ENCODE measurements at regions not wholly inside any gene's neighbourhood (a gene's known extent, or its start where the extent isn't known, plus 50 kb on each side); places are given as distances from the start of the nearest gene placed in this dataset.

DNA sequence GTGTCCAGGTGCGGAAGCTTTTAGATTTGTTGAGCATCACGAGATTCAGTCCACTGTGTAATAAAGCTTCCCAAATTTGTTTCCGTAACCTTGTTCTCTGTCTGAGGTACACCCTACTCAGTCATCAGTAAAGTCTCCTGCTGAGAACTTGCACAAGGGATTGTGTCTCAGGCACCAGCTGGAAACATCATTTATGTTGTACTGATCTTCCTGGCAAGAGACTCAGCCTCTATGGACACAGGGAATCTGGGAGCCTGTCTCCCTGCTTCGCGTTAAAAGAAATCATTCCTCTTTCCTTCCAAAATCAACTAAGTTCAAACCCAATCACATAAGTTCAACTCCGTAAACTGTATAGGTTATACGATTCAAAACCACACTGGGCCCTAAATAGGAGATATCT lies 336.8 kb downstream of the GPR37 start:
- 64% methylated on average over 7 of the region's 7 CpGs for WGBS (ENCODE audit: low lambda C conversion rate)
- CTCF ChIA-PET (ENCODE audit: low intra/inter-chr PET ratio, low total read pairs): no interaction called here

DNA sequence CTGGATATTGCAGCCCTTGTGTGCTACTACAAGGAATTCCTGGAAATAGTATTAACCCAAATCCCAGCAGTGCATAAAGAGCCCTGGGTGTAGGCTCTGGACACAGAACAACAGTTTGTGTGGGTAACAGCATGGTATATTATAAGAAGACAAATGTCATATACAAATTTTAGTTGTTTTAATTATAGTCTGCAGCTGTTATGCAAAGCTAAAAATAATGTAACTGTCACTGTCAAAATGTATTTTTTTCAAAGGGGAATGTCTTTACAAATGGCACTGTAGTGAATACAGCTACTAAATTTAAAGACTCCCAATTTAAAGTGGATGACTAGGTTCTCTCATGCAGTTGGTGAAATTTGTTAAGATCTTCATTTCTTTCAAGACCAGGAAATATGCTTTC lies 339.0 kb downstream of the GPR37 start:
- in situ Hi-C loops (cut with HindIII; ENCODE audit: extremely low pct_ligation_motif_present, low pct_unique_long_range_greater_than_20kb) (no loop called here), intact Hi-C loops (cut with micrococcal nuclease; ENCODE audit: unreplicated experiment) (no loop called here)
- DNase-seq (ENCODE audit: low spot score) (no peak), FAIRE-seq (no peak), ATAC-seq (no peak)
- Histone ChIP-seq H3K79me2 (ENCODE audit: insufficient read depth, low read length) (no peaks in the 10 kb centered on the region), H3K9me3 (ENCODE audit: low read length) (no peaks in the 10 kb centered on the region), H3K36me3 (replicated peaks in 1 of 2; ENCODE audit: control insufficient read depth in 1 of 2, insufficient read depth in 2 of 2, low read length in 2 of 2) (no peaks in the 10 kb centered on the region), H3K27me3 (ENCODE audit: control insufficient read depth in 1 of 2, insufficient read depth in 2 of 2, low read length in 2 of 2) (no peaks in the 10 kb centered on the region), H3K9ac (ENCODE audit: insufficient read depth, low read depth, low read length) (no peak overlapping the region), H3K27ac (ENCODE audit: extremely low read length, insufficient read depth, low read length) (no peak overlapping the region), H3K4me1 (ENCODE audit: insufficient read depth, low read length) (no peaks in the 10 kb centered on the region), H3K4me2 (ENCODE audit: low read depth, low read length) (no peak overlapping the region), H4K20me1 (ENCODE audit: insufficient read depth, low read length) (no peaks in the 10 kb centered on the region), H2AFZ (ENCODE audit: low read length) (no peak overlapping the region), H3K4me3 (replicated peaks in 1 of 3; ENCODE audit: insufficient read depth in 1 of 3, low read depth in 2 of 3, low read length in 3 of 3) (no peak overlapping the region)
- CTCF ChIA-PET (ENCODE audit: low intra/inter-chr PET ratio, low total read pairs): no interaction called here
- POLR2A ChIA-PET: no interaction called here
- BruUV-seq (replicated peaks): no TSS peak
- no peak for TF ChIP-seq ZNF598 (CRISPR knock-in tag; IDR thresholded peaks at IDR 0.05; ENCODE audit: borderline replicate concordance)
- no peak for TF ChIP-seq ZNF777 (CRISPR knock-in tag; IDR thresholded peaks at IDR 0.05)
- TF ChIP-seq SAP130 (CRISPR knock-in tag; IDR thresholded peaks at IDR 0.05; ENCODE audit: low read depth): no peak
- no peak for TF ChIP-seq ZNF143 (CRISPR knock-in tag; IDR thresholded peaks at IDR 0.05)
- TF ChIP-seq ZNF12 (CRISPR knock-in tag; IDR thresholded peaks at IDR 0.05): no peak
- TF ChIP-seq, protein P1, sequence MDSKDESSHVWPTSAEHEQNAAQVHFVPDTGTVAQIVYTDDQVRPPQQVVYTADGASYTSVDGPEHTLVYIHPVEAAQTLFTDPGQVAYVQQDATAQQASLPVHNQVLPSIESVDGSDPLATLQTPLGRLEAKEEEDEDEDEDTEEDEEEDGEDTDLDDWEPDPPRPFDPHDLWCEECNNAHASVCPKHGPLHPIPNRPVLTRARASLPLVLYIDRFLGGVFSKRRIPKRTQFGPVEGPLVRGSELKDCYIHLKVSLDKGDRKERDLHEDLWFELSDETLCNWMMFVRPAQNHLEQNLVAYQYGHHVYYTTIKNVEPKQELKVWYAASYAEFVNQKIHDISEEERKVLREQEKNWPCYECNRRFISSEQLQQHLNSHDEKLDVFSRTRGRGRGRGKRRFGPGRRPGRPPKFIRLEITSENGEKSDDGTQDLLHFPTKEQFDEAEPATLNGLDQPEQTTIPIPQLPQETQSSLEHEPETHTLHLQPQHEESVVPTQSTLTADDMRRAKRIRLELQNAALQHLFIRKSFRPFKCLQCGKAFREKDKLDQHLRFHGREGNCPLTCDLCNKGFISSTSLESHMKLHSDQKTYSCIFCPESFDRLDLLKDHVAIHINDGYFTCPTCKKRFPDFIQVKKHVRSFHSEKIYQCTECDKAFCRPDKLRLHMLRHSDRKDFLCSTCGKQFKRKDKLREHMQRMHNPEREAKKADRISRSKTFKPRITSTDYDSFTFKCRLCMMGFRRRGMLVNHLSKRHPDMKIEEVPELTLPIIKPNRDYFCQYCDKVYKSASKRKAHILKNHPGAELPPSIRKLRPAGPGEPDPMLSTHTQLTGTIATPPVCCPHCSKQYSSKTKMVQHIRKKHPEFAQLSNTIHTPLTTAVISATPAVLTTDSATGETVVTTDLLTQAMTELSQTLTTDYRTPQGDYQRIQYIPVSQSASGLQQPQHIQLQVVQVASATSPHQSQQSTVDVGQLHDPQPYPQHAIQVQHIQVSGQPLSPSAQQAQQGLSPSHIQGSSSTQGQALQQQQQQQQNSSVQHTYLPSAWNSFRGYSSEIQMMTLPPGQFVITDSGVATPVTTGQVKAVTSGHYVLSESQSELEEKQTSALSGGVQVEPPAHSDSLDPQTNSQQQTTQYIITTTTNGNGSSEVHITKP (CRISPR knock-in tag; IDR thresholded peaks at IDR 0.05; ENCODE audit: low read depth): no peak
- TF ChIP-seq CHCHD3 (CRISPR knock-in tag; IDR thresholded peaks at IDR 0.05): no peak
- TF ChIP-seq MED13 (CRISPR knock-in tag; IDR thresholded peaks at IDR 0.05): no peak

More for the DNA sequence above, 336.8 kb downstream of the GPR37 start:
- TF ChIP-seq DRAP1 (CRISPR knock-in tag; IDR thresholded peaks at IDR 0.05) (no peak), KMT2B (CRISPR knock-in tag; IDR thresholded peaks at IDR 0.05) (no peak), SRSF4 (IDR thresholded peaks at IDR 0.05; ENCODE audit: low read depth, low read length, poor library complexity, severe bottlenecking) (no peak), TFAP4 (IDR thresholded peaks at IDR 0.05; ENCODE audit: borderline replicate concordance, low read depth) (no peak)
- no peaks in the 10 kb centered on the region for H3K9me3 ChIP-seq (ENCODE audit: low read length)
- H3K4me2 ChIP-seq (ENCODE audit: low read depth, low read length): no peak overlapping the region
- H2AFZ ChIP-seq (ENCODE audit: low read length): no peak overlapping the region
- ATAC-seq (no peak), FAIRE-seq (no peak), DNase-seq (ENCODE audit: low spot score) (no peak)
- H3K36me3 ChIP-seq (replicated peaks in 1 of 2; ENCODE audit: control insufficient read depth in 1 of 2, insufficient read depth in 2 of 2, low read length in 2 of 2): no peaks in the 10 kb centered on the region
- POLR2A ChIA-PET: no interaction called here
- intact Hi-C loops (cut with micrococcal nuclease; ENCODE audit: unreplicated experiment): no loop called here
- no peaks in the 10 kb centered on the region for H3K4me1 ChIP-seq (ENCODE audit: insufficient read depth, low read length)
- H3K27ac ChIP-seq (ENCODE audit: extremely low read length, insufficient read depth, low read length): no peak overlapping the region
- H3K27me3 ChIP-seq (ENCODE audit: control insufficient read depth in 1 of 2, insufficient read depth in 2 of 2, low read length in 2 of 2): no peaks in the 10 kb centered on the region
- no TSS peak for BruUV-seq (replicated peaks)
- H3K79me2 ChIP-seq (ENCODE audit: insufficient read depth, low read length): no peaks in the 10 kb centered on the region
- in situ Hi-C loops (cut with HindIII; ENCODE audit: extremely low pct_ligation_motif_present, low pct_unique_long_range_greater_than_20kb): no loop called here
- no peaks in the 10 kb centered on the region for H4K20me1 ChIP-seq (ENCODE audit: insufficient read depth, low read length)
- H3K4me3 ChIP-seq (replicated peaks in 1 of 3; ENCODE audit: insufficient read depth in 1 of 3, low read depth in 2 of 3, low read length in 3 of 3): no peak overlapping the region
- no peak overlapping the region for H3K9ac ChIP-seq (ENCODE audit: insufficient read depth, low read depth, low read length)
